GM21526 (cell line): ENCODE measurements at regions not wholly inside any gene's neighbourhood (a gene's known extent, or its start where the extent isn't known, plus 50 kb on each side); places are given as distances from the start of the nearest gene placed in this dataset.

Source experiments
- ATAC-seq: cut with Tn5 transposase; IDR thresholded peaks from one replicate; pipeline ENCODE4 v1.9.1; 2021; ENCODE audit warnings: moderate library complexity; ENCODE audit not compliant: unreplicated experiment, low FRiP score

DNA sequence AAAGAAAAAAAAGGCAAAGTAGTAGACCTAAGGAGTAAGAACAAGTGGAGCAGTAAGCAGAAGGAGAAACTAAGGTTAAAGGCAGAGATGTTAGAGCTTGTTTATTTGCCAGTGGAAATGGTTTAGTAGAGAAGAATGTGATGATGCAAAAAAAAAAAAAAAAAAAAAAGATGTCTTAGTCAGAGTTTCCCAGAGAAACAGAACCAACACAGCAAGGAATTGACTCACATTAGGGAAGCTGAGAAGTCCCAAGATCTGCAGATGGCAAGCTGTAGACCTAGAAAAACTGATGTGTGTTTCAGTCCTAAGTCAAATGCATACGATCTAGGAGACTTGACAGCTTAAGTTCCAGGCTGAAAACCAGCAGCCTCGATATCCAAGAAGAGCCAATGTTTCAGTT, 1548.8 kb upstream of the LRRTM1 start:
- no peak for ATAC-seq

DNA sequence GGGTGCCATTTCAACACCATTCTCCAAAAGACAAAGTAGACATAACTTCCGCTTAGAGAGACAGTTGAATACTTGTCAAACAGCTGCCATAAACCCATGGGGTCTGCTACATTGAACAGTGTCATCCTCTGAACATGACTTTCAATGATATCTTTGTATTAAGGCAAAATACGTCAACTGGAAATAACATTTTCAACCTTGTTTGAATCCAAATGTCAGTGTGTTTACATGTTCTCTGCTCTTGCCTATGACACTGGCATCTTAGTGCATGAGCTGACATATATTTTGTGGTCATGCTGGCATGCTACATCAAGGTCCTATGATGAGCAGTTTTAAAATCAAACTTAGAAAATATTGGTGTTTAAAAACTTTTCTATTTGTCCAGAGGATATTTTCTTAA, 1548.1 kb upstream of the LRRTM1 start:
- no peak for ATAC-seq

DNA sequence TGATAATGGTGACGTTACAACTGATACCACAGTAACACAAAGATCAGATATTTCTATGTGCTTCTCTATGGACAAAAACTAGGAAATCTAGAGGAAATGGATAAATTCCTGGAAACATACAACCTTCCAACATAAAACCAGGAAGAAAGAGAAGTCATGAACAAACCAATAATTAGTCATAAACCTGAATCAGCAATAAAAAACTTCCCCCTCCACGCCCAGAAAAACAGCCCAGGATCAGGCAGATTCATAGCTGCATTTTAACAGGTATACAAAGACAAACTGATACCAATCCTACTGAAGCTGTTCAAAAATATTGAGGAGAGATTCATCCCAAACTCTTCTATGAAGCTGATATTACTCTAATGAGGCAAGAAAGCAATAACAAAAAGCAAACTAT, 1535.2 kb upstream of the LRRTM1 start:
- no peak for ATAC-seq

DNA sequence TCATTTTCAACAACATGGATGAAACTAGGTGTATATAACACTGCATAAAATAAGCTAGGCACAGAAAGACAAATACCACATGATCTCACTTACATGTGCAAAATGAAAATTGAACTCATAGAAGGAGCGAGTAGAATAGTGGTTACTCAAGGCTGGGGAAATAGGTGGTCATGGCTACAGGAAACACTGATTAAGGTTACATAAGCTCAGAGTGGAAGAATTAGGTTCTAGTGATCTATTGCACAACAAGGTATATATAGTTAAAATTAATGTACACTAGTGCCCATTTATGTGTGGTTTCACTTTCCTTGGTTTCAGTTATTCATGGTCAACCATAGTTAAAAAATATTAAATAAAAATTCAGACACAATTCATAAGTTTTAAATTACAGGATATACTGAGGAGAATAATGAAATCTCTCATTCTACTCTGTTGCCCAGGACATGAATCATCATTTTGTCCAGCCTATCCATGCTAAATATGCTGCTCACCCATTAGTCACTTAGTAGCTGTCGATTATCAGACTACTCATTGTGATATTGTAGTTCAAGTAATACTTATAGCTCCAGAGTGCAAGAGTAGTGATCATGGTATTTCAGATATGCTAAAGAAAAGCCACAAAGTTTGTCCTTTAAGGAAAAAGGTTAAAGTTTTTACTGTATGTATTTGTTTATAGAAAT, 1530.9 kb upstream of the LRRTM1 start:
- no peak for ATAC-seq

DNA sequence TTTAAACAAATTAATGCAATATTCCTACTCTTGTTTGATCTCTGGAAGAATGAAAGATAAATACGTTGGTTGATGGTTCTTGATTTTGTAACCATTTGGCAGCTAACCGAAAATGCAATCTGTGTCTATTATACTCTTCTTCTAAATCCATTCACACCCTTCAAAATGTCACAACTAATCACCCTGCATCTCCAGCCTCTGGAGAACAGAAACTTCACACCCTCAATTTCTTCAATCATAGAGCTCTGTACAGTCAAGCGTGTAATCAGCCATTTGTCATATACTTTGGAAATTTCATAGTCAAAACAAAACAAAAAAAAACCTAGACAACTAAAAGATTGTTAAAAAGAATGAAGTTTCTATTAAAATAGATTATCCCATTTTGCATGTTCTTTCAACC, 1482.3 kb upstream of the LRRTM1 start:
- no peak for ATAC-seq

DNA sequence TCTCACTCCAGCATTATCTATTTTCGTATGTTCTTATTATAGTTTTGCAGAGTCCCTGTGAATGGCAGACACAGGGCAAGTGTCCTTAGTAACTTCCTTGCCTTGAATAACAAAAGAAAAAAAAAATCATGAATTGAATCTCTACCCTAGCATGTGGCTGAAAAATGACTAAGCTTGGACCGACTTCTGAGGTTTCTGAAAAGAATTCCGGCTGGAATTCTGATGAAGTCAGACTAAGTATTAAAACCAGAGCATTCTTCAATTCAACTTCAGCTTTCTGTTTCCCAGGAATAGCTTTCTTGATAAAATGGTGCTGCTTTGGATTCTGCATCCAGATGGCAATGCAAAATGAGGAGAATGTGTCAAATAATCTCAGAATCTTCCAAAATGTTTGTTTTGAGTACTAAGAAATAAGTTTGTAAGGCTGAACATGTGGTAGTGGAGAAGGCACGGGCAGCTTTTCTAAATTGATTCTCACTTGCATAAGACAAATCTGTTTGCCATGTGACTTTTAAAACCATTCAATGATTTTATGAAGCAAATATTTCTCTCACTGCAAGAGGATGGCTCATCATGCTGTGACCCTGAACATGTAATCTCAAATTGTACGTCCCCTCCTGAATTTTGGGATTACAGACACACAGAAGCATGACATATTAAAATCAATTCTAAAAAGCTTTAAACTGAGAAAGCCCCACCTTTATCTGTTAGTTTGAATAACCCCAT, 1462.8 kb upstream of the LRRTM1 start:
- ATAC-seq: no peak

DNA sequence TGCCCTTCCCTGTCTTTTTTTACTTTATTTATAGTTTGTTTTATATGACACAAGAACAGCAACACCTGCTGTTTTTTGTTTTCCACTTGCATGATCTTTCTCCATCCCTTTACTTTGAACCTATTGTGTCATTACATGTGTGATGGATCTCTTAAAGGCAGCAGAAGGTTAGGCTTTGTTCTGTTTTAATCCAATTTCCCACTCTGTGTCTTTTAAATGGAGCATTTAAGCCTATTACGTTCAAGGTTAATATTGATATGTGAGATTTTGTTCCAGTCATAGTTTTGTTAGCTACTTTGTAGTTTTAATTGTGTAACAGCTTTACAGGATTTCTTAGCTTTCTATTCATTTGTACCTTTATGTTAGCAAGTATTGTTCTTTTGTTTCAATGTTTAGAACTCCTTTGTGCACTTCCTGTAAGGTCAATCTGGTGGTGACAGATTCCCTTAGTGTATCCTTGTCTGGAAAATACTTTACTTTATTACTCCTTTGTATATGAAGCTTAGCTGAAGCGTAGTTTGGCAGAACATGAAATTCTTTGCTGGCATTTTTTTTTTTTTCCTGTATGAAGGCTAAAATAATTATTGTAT, 1443.0 kb upstream of the LRRTM1 start:
- no peak for ATAC-seq

DNA sequence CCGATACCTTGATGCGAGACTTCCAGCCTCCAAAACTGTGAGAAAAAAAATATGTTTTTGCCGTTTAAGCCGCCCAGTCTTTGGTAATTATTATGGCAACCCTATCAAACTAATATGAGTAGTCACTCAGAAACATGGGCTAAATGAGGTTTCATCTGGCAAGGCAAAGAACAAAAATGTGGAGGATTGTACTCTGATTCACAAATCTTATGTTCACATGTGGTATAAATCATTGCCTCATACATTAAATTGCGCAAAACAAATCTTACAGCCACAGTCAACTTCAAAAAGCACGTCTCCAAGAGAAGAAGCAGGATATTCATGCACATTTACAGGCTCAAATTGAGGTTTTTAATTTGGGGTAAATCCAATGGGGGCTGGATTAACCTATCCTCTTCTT, 1435.4 kb upstream of the LRRTM1 start:
- ATAC-seq: no peak

DNA sequence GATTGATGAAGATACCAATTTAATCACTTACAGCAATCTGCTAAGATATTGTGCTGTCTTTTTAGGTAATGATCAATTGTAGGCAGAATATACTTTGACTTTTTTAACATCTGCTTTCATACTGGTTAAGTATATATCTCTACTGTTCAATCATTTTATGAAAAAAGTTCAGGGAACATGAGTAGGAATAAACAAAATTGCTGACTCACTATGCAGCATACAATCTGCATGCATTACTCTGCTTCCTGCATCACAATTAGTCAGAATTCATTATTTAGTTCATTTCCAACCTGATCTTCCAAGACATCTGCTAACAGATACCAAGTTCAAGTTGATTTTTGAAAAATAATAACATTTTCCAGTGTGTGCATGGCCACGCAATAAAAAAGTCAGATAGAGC, 1430.4 kb upstream of the LRRTM1 start:
- ATAC-seq: no peak

DNA sequence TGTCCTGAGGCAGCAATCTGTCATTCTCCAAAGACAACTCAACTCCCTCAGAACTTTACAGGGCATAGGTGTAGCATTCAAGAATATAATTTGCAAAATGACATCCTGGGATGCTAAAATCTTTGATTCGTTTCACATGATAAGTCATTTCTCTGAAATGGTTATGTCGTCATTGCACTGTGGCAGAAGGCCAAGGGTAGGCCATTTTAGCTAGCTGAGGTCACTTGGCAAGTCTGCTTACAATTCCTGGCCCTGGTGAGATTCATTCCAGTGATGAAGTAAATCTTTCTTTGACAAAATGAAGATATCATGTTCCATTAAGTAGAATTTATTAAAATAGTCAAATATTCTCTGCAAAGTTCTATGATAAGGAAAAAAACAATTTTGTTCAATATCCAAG, 1410.3 kb upstream of the LRRTM1 start:
- no peak for ATAC-seq

DNA sequence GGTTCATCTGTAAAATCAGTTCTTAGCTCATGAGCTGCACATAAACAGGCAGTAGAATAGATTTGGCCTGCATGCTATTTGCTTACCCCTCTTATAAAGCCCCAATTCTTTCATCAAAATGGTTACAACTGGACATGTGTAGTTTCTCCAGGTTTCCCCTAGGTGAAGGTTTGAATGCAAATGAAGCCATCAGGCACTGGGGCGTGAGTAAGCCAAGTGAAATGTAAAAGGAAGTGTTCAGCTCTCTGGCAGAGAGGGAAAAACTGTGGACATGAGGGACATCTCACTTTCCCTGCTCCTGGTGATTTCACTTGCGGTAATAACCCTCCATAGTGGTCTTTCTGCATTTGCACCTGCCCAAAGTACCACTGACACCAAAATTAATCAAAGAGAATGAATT, 1402.3 kb upstream of the LRRTM1 start:
- no peak for ATAC-seq

DNA sequence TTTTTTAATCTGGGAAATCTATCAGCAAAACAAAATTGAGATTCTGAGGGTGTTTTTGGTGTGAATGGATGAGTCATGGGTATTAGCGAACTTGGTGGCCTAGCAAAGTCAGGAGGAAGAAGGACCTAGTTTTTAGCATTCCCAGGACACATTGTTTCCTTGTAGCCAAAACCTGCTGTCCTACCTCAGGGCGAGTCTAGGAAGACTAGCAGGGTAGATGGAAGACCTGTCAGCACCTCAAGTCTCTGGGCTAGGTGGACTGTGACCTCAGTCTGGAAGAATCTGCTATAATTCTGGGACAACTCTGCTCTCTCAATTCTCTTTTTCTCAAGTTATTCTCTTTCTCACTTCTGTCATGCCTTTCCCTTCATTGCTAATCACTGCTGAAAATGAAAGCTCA, 1399.3 kb upstream of the LRRTM1 start:
- ATAC-seq: no peak

DNA sequence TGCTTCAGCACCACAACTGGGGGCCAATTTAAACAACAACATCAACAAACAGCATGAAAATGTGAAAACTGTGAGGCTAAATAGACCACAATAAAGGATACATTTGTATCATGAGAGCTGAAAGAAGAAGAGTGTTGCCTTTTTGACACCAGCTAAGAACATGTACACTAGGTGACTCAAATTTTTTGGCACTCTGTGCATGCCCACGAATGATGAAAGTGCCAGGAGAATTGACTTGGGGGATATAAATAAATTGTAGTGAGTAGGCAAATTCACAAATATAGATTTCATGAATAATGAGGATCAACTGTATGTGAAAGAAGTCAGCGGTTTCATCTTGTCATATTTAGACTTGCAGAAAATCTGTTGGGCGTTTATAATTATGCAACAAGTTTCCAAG, 1388.0 kb upstream of the LRRTM1 start:
- no peak for ATAC-seq

DNA sequence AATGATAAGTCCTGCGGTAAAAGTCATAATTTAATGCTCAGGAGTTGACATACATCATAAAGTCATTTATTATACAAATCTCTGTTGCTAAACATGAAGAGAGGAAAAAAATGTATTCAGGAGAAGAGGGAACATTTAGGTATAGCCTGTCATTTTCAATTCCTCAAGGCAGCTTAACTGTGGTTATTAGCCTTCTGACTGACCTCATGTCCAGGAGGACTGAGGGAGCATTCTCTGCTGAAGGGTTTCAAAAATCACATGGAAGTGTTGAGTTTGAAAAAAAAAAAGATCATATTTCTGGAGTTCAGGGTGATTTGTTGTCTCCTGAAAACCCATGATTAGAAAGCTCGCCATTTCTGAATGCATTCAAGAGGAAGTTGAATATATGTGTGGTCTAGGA, 1371.1 kb upstream of the LRRTM1 start:
- ATAC-seq: no peak

DNA sequence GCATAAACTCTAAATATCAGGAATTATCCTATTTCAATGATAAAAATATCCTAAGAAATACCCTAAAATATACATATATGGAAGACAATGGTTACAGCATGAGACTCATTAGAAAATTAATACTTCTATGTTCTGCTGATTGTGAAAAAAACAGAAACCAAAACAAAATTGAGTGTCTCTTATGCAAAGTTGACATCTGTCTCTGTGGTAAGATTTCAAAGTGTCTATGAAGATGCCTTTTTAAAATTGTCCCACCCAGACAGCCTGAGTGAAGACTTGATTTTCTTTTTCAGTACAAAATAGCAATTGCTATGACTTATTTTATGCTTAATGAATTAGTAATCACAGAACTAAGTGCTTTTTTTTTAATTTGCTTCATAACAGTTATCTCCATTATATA, 1368.4 kb upstream of the LRRTM1 start:
- no peak for ATAC-seq

DNA sequence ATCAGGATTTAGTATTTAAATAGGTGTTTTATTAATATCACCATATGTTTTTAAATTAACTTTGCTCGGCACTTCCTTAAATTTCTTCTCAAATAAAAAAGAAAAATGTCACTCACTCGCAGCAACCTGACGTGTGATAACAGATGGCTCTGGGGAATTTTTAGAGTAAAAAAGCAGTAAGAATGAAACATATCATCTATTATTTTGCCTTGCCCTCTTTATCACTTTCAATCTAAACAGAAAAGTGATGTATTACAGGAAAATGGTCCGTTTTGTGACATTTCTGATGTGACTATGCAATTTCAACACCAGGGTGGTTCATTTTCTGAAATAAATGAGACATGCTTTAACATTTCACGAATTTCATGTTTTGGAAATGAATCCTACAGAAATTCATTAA, 1368.0 kb upstream of the LRRTM1 start:
- no peak for ATAC-seq

DNA sequence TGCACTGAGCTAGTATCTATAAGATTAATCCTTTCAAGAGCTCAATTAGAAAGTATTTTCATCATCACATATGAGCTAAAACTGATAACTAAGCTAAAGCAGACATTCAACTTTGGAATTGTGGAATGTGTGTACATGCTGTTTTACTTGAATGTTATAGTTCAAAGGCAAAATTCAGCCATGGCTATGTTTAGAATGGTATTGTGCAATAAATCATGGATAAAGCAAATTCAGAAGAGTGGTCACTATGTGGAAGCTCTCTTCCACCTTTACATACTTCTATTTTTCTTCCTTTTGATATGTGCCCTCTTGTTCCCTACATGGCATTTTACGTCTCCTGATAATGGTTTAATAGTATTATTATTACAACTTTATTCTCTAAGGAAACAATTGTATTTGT, 1366.3 kb upstream of the LRRTM1 start:
- ATAC-seq: no peak

DNA sequence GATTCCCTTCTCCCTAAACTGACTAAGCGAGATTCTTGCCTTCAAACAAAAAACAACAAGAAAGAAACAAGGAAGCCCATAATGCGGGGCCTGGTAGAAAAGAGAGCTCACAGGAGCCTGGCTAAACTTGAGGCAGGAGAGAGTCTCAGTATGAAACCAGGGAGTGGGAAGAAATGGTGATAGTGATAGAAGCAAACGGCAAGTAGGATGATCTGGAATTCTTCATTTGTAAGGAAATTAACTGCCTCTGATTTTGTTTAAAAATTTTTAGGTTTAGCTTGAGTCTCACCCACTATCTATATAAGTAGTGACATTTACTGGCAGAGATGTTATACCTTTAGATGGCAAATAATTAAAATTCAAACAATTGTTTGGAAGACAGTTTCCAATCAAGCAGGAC, 1356.5 kb upstream of the LRRTM1 start:
- no peak for ATAC-seq

DNA sequence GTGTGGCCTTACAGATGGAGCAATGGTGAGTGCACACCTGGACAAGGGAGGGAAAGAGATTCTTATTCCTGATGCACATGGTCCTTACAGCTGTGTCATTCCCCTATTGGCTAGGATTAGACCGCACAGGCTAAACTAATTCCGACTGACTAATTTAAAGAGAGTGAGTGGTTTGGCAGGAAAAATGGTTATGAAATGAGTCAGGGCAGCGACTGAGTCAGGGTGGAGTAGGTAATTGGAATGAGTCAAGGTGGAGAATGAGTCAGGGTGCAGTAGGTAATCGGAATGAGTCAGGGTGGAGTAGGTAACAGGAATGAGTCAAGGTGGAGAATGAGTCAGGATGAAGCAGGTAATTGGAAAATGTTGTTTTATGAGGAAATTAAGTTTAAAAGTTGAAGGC, 1353.7 kb upstream of the LRRTM1 start:
- ATAC-seq: no peak

DNA sequence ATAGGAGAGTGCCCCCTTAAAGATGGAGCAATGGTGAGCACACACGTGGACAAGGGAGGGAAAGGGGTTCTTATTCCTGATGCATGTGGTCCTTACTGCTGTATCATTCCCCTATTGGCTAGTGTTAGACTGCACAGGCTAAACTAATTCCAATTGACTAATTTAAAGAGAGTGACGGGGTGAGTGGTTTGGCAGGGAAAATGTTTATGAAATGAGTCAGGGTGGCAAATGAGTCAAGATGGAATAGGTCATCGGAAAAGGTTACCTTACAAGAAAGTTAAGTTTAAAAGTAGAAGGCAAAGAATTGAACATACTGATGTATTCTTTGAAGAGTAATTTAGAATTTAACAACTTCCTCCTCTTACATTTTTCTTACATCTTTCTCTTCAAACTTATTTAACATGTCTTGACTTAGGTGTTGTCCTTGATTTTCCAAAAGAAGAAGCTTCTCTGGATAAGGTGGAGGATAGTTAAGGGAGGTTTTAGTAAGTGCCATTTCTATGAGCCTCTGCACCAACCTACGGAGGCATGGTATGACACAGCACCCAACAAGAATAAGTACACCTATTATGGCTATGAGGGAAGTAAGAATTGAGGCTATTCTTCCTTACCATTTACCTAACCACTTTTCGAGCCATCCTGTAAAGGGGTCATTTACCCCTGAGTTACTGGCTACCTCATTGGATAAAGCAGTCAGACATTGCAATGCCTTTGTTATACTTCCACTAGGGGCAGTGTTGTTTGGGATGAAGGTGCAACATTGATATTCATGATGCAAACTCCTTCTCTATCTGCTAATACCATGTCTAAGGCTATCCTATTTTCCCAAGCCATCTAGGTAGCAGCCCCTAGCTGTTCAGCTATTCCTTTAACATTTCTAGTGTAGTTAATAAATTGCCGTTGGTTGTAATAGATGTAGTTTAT, 1345.8 kb upstream of the LRRTM1 start:
- ATAC-seq: no peak

DNA sequence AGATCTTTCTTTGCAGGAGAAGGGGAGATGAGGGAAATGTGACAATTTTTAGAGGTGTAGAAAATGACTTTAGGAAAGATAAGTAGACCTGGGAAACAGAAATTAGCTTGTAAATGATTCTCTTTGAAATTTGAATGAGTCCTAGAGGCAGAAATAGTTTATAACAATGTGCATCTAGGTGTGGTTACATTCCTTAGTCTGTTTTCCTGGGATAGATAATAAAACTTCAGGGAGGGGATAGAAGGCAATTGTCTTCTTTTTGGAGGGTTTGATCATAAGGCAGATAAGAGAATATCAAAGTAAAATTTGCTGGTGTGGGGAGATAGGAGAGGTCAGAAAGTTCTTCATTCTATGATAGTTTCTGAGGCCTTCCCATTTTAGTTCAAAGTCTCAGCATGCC, 1344.3 kb upstream of the LRRTM1 start:
- no peak for ATAC-seq
